HUDEP-2 (cell line): ENCODE measurements at regions not wholly inside any gene's neighbourhood (a gene's known extent, or its start where the extent isn't known, plus 50 kb on each side); places are given as distances from the start of the nearest gene placed in this dataset.

ENCODE experiments used
- DNase-seq, 76 experiments: peaks; one replicate each; lab custom pipeline; 2025; ENCODE audit not compliant: unreplicated experiment in 76 of 76; lab: John Stamatoyannopoulos, UW

DNA sequence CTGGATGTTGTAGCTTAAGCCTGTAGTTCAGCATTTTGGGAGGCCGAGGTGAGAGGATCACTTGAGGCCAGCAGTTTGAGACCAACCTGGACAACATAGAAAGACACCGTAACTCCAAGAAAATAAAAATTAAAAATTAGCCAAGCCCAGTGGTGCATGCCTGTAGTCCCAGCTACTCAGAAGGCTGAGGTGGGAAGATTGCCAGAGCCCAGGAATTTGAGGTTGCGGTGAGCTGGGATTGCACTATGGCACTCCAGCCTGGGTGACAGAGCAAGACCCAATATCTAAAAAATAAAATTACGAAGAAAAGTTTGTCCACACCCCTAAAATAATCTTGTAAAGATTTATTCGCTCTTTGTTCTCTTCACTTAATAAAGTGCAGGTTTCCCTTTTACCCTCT lies 951.0 kb downstream of the TYW1 start:
- DNase-seq = no peak

DNA sequence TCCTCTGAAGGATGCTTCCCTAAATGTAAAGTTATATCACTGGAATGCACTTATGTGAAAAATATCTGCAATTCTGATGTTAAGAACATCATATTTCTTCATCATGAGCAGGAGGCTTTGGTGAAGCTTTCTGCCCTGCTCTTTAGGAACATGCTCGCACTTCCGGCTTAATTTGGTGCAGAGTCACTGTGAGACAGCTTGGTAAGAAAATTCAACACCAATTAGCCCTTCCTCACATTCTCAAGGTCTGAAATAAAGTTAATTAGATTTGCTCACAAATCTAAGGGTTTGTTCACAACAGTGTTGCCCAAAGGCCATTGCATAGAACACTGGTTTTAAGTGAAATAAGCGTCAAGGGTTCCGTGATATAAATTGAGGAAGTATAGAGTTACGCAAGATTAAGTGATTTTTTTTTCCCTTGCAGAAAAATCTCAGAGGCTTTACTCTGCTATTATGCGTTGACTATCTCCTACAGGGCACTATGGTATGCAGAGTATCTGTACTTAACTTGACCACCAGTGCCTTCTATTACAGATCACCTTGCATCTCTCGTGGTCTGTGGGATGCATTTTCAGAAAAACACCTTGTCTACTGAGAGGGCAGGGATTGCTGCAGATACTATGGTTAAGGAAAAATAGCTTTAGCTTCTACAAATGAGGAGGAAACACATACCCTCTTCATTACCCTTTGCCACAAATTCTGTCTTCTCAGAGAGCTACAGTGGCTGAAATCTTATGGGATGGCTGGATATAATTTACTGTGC lies 953.9 kb downstream of the TYW1 start:
- DNase-seq = no peak

DNA sequence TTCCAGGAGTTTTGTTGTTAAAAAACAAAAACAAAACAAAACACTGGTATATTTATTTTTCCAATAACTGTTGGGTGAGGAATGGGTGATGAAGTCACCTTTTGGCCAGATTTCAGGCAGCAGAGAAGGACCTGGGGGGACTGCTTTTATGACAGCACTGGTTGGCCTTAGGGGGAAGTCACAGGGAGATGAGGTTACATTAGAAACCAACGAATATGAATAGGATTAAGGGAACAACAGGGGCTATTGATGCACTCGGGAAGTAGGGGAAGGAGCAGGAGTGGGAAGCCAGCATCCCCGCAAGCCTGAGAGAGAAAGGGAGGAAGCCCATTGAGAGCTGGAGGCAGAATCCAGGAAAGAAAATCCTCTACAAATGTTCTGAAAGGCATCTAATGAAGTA lies 958.4 kb downstream of the TYW1 start:
- no peak for DNase-seq

DNA sequence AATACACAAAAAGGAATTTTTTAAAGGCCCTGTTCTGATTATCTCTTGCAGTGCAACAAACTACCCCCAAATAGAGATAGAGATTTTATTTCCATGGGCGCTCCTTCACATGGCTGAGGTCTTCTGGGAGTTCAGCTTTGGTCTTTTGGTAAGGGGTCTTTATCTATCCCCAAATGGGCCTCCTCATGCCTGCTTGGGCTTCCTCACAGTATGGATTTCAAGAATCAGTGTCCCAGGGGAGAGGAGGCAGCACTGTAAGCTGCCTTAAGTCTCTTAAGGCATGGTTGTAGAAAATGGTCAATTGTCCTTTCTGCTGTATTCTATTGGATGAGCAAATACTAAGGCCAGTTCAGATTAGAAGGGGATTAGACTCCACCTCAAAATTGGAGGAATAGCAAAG lies 966.2 kb downstream of the TYW1 start:
- no peak for DNase-seq

DNA sequence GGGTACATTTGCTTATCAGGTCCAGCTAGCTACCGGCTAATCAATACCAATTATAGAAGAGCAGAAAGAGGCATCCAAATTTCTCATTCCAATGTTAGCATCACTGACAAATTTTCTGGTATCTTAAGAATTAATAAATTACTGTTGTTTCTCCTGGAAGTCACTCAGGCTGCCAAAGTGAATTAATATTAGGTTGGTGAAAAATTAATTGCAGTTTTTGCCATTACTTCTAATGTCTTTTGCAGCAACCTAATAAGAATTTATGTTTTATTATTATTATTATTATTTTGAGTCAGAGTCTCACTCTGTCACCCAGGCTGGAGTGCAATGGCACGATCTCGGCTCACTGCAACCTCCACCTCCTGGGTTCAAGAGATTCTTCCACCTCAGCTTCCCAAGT lies 979.9 kb downstream of the TYW1 start:
- no peak for DNase-seq

DNA sequence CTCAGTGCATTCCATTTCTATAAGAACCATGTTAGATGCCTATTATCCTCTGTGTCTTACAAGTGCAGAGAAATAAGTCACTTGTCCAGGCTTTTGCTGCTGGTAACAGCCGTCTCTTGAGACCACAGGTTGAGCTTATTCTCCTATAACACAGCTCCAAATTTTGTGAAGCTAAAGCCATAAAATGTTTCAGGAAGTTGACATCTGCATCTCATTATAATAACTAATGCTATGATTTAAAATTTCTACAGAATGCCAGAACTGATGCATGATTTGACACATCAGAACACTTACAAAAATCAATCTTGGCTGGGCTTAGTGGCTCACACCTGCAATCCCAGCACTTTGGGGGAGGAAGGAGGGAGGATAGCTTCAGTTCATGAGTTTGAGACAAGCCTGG lies 986.9 kb downstream of the TYW1 start:
- no peak for DNase-seq

DNA sequence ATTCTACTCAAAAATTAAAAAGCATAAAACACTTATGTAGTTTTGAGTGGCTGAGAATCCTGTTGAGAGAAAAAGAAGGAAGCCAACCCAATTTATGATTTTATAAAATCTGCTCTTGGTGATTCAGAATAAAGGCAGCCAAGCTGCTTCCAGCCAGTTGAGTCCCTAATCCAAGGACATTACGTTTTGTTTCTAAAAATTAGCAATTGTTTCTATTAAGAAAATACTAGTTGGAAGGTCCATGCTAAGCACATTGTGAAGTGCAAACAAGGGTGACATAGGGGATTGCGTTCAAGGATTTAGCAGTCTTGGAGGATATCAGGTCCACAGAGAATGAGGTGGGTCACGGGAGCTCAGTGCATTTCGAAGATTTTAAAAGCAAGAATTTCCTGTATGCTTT lies 987.7 kb downstream of the TYW1 start:
- no peak for DNase-seq

DNA sequence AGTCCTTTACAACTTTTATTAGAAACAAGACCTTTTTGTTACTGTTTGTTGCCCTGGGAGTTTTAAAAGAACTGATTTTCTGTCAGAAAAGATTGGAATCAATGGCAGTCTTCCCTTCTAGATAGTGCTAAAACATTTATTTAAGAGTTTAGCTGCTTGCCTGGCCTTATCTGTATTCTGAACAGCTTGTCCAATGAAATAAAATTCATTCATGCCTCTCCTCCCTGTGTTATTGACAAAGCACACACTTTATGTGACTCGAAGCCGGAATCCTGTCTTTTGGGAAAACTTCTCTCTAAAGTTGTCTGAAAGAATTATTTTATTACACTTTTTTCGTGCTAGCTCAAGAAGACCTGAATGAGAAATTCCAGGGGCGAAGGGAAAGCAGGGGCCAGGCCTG lies 992.5 kb downstream of the TYW1 start:
- DNase-seq = no peak

DNA sequence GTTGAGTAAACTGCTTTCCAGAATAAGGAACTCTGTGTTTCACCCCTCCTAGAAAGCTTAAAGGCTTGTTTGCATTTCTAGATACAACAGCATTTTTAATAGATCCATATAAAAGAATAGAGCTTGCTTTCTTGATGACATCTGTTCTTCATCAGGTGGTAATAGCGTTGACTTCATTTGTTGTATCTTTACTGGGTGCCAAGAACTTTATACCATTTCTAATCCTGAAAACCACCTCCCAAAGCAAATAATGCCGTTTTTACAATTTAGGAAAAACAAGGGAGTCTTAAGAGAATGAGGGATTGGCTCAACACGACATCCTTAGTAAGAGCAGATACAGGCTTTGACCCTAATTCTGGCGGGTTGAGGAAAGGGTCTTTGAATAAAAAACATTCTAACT lies 993.4 kb downstream of the TYW1 start:
- no peak for DNase-seq

DNA sequence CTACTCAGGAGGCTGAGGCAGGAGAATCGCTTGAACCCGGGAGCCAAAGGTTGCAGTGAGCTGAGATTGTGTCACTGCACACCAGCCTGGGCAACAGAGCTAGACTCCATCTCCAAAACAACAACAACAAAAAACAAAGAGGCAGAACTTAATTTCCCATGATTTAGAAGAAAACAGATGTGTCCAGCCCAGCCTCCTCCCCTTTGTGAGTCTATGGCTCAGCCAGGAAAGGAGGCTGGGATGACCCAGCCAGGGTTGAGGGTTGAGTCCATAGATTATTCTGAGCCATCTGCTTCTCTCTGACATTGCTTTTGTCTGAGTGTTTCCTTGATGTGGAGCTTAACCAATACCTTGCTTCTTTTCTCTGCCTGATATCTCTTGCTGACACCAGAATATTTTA lies 994.1 kb downstream of the TYW1 start:
- DNase-seq = no peak

DNA sequence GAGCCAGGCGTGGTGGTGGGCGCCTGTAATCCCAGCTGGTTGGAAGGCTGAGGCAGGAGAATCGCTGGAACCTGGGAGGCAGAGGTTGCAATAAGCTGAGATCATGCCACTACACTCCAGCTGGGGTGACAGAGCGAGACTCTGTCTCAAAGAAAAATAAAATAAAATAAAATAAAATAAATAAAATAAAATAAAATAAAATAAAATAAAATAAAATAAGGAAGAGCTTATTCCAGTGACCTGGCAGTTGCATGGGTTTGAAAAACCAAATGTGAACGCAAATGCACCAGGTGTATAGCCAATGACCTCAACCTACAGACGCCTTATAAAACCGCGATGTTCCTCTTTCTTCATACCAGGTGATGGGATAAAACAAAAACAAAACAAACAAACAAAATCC lies 995.7 kb downstream of the TYW1 start:
- no peak for DNase-seq

DNA sequence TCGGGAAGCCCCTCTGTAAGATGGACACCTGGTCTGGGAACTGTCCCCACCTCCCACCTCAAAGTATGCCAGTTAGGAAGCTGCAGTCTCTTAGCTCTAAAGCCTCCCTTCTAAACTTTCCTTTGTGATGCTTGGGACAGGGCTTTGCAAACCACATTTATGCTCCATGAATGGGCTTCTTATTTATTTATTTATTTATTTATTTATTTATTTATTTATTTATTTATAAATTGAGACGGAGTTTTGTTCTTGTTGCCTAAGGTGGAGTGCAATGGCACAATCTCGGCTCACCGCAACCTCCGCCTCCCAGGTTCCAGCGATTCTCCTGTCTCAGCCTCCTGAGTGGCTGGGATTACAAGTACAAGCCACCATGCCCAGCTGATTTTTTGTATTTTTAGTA lies 1009.4 kb downstream of the TYW1 start:
- DNase-seq = no peak

DNA sequence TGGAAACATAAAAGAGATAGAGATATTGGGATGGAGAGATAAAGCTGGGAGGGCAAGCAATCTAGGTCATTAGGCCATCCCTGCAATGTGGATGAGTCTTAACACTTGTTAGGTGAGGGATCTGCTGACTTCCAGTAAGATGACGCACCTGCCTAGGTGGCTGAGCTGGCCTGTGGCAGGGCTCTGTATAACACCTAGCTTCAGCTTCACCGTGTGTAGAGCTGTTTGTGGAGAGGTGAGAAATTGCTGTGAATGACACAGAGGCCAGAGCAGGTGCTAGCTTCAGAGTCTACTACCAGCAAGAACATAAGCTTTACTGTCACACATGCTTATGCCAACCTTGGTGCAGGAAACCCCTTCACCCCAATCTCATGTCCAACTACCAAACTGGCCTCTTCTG lies 1010.0 kb downstream of the TYW1 start:
- DNase-seq = no peak

DNA sequence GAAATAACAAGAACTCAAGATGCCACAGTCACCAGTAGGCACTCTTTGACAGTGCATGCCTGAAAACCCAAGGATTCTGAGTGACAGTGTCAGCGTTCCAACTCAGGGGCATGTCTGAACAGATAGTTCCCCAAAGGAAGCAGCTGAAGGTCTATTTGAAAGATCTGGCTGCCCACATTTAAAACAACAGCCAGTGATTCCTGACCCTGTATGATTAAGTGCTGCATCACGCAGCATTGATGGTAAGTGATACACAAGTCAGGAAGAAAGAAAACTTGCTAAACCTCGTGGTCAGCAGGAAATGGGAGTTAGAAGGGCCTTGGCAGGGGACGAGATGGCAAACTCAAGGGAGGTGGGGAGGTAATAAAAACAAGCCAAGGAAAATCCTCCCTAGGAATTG lies 1013.1 kb downstream of the TYW1 start:
- DNase-seq = no peak

DNA sequence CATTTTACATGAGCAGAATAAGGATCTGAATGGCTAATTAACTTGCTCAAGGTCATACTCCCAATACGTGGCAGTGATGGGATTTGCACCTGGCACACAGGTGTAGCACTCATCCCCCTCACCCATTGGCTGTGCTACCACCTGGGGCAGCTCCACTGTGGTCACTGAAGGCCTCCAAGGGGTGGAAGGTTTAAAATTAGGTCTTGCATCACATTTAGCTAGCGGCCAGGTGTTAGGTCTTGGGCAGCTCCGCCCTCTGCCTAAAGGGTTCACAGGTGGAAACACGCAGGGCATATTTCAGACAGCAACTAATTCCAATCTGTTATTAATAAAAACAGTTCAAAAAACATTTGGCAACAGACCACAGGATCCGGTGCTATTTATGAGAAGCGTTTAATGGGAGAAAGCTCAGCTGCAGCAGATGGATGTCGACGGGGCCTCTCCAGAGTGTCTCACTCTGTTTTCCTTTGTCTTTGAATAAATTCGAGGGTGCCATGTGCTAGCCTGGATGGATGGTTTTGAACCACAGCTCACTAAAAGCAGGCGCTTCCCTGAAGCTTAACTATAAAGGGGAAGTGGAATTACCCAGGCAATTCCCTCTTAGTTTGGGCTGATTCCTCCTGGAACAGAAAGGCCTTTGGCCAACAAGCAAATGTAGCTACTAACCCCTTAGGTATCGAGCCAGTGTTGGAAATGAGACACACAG lies 1017.6 kb downstream of the TYW1 start:
- DNase-seq = peak in 1 of 76 experiments; percentile 0

DNA sequence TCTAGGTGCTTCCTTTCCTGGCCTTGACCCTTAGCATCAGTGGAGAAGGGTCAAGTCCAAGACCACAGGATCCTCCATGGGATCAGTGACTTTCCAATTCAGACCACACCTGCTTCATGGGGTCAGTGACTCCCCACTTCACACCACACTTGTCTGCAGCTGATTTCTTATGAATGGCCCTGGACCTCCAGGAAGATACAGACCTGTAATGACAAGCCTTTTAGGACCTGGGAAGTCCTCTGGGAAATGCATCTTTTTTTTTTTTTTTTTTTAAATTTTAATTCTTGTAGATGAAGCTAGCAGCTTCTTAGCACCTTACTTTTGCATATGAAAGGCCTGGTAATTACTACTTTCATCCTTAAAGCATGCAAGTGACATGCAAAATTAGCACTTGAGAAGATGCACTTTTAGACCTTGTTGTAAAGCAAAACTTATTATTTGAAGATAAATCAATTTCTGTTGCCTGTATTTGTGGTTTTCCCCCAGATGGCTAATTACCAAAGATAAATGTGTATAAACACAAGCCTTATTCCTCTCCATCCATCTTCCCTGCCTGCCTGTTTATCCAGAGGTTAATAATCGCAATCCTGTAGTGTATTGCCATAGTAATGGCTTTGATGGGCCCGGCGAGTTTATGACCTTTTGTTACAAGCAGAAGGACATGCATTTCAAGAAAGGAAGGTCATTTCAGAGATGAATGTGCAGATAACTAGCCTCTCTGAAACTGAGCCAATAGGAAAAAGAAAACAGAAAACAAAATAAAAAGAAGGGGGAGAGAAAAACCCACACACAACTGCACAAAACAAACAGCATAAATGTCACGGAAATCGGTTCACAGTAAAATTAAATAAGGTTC lies 1018.7 kb downstream of the TYW1 start:
- DNase-seq = no peak

DNA sequence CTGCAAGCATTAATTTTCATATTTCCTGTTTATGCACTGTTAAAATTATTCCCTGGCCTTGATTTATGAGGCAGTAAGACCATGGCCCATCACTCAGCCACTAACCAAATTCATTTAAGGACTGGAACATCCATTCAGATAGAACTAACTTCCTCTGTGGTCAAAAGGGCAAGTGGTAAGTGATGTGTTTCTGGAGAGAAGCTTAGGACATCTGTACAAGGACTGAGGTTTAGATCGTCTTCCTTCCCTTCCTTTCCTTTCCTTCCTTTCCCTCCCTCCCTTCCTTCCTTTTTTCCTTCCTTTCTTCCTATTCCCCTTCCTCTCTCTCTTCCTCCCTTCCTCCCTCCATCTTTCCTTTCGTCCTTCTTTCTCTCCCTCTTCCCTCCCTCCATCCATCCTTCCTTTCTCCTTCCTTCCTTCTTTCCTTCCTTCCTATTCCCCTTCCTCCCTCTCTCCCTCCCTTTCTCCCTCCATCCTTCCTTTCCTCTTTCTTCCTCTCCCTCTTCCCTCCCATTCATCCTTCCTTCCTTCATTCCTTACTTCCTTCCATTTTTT lies 1019.4 kb downstream of the TYW1 start:
- no peak for DNase-seq

DNA sequence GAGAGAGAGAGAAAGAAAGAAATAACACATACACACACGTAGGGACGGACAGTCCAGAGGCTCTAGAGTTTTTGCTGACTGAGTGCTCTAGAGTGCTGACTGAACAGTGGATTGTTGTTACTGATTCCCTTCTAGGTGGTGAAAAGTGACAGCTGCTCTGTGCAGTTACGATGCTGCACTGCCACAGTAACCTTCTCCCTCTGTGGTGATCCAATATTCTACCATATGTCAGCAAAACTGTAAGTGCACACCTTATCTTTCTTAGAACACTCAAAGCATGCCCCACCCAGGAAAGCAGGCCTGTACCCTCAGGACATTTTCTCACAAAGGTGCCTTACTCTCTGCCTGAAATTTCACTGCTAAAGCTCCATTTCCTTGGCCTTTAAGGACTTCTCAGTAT lies 1023.5 kb downstream of the TYW1 start:
- no peak for DNase-seq

DNA sequence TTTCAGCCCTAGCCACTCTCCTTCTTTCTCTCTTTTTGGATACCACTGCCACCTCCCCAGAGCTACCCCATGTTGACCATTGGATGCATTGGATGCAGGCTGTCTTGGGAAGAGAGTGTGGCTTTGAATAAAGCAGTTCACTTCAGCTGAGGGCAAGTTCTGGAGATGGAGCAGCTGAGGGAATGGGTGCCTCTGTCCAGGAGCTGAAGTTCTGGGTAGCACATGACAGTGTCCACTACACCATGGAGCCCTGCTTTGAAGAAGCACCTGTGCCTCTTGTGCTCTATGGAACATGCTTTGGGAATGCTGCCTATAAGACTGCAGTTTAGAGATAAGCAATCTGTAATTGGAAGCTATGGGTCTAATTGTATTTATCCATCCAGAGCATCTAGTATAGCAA lies 1028.7 kb downstream of the TYW1 start:
- DNase-seq = no peak

DNA sequence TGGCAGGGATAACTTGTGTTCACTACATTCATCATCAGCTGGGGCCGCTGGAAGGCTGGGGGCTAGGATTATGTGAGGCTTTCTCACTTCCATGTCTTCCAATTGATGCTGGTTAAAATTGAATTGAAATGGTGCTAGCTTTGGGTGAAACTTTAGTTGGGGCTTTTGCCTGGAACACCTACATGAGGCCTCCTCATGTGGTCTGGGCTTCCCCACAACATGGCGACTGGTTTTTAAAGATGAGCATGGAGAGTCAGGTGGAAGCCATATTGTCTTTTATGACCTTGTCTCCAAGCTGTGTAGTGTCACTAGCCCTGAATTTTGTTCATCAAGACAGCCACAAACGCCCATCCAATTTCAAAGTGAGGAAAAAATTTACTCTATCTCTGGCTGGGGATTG lies 1033.9 kb downstream of the TYW1 start:
- DNase-seq = no peak

DNA sequence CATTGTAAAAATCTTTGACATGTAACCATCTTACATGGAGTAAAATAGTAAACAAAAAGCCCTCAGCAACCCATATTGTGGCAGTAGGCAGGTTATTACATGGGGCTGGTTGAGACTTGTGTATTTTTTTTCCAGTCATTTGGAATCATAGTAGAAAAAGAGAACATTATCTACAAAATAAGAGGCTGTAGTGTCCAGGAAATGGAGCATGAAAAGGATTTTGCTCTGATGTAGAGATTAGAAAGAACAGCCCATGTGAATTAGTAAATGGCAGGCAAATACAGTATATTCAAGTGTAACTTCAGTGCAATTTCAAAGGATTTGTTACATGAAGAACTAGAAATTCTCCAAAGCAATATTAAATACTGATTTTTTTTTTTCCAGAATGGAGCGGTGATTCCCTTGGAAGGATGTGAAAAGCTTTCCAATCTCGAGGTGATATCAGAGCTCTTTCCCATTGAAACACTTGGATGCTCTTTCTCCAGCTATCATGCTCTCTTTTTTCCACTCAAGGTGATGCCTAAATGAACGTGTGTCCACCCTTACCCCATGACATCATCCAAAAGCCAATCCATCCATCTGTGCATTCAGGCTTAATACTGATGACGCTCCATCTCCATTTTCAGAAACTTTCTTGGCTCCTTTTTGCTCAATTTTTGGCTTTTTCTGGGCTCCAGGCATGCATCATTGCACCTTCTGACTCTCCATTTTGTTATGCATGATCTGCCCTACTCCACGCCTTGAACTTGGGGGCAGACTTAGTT lies 1034.7 kb downstream of the TYW1 start:
- no peak for DNase-seq
